GM23338 (cell line): ENCODE measurements at regions not wholly inside any gene's neighbourhood (a gene's known extent, or its start where the extent isn't known, plus 50 kb on each side); places are given as distances from the start of the nearest gene placed in this dataset.

Source experiments
- ATAC-seq: fragments of 200-7000 bp; cut with Tn5 transposase; 3 replicates; pipeline ENCODE4 v1.9.1; 2020
- DNase-seq: peaks from one replicate; pipeline ENCODE4 v3.0.0-alpha.2; 2015; ENCODE audit warnings: low spot score
- H2AFZ ChIP-seq: fragments of 200-600 bp; sonication (generic); 2 replicates; pipeline ENCODE4 v1.8.0; 2016; ENCODE audit warnings: antibody characterized with exemption, mild to moderate bottlenecking, moderate library complexity
- H3F3A ChIP-seq: fragments of 200-600 bp; sonication (generic); replicated peaks from 2 replicates; pipeline ENCODE4 v1.8.0; 2017; ENCODE audit warnings: antibody characterized with exemption, mixed run types, low read depth
- H3K27ac ChIP-seq: fragments of 200-600 bp; sonication (generic); 2 replicates; pipeline ENCODE4 v1.6.1; 2016; ENCODE audit warnings: low read depth
- H3K27me3 ChIP-seq: fragments of 200-600 bp; sonication (generic); 2 replicates; pipeline ENCODE4 v1.8.0; 2016; ENCODE audit warnings: mild to moderate bottlenecking, mixed run types, moderate library complexity; ENCODE audit not compliant: insufficient read depth
- H3K36me3 ChIP-seq: fragments of 200-600 bp; sonication (generic); 2 replicates; pipeline ENCODE4 v1.8.0; 2016; ENCODE audit warnings: mild to moderate bottlenecking; ENCODE audit not compliant: insufficient read depth
- H3K4me1 ChIP-seq: fragments of 200-600 bp; sonication (generic); 2 replicates; pipeline ENCODE4 v1.8.0; 2016; ENCODE audit warnings: mild to moderate bottlenecking, moderate library complexity; ENCODE audit not compliant: insufficient read depth
- H3K4me2 ChIP-seq: fragments of 200-600 bp; sonication (generic); 2 replicates; pipeline ENCODE4 v1.7.1; 2017; ENCODE audit warnings: mixed run types
- H3K4me3 ChIP-seq: fragments of 200-600 bp; sonication (generic); 2 replicates; pipeline ENCODE4 v1.6.1; 2016; ENCODE audit warnings: mixed run types
- H3K79me2 ChIP-seq: fragments of 200-600 bp; sonication (generic); replicated peaks from 2 replicates; pipeline ENCODE4 v1.8.0; 2017; ENCODE audit warnings: mild to moderate bottlenecking; ENCODE audit not compliant: insufficient read depth
- H3K9me2 ChIP-seq: fragments of 200-600 bp; sonication (generic); 2 replicates; pipeline ENCODE4 v1.8.0; 2017; ENCODE audit not compliant: insufficient read depth
- H4K20me1 ChIP-seq: fragments of 200-600 bp; sonication (generic); replicated peaks from 2 replicates; pipeline ENCODE4 v1.8.0; 2017; ENCODE audit warnings: mild to moderate bottlenecking; ENCODE audit not compliant: insufficient read depth
- H3K27ac Mint-ChIP-seq: 2 replicates; pipeline ENCODE4 v1.8.0; 2020; ENCODE audit warnings: inconsistent platforms, mild to moderate bottlenecking, moderate library complexity, mixed read lengths
- H3K27me3 Mint-ChIP-seq: 3 replicates; pipeline ENCODE4 v1.8.0; 2022; ENCODE audit warnings: low read depth, mild to moderate bottlenecking, moderate library complexity, mixed read lengths, inconsistent platforms; ENCODE audit not compliant: insufficient read depth, poor library complexity
- H3K36me3 Mint-ChIP-seq: 3 replicates; pipeline ENCODE4 v1.8.0; 2021; ENCODE audit warnings: low read depth, mild to moderate bottlenecking, inconsistent platforms, moderate library complexity, mixed read lengths
- H3K4me1 Mint-ChIP-seq: 3 replicates; pipeline ENCODE4 v1.8.0; 2020; ENCODE audit warnings: mild to moderate bottlenecking, inconsistent platforms, mixed read lengths
- H3K4me3 Mint-ChIP-seq: 3 replicates; pipeline ENCODE4 v1.8.0; 2021; ENCODE audit warnings: moderate library complexity, mild to moderate bottlenecking, inconsistent platforms, mixed read lengths
- H3K9me3 Mint-ChIP-seq: 3 replicates; pipeline ENCODE4 v1.8.0; 2020; ENCODE audit warnings: moderate library complexity, mild to moderate bottlenecking, inconsistent platforms, mixed read lengths
- CREB1 ChIP-seq: fragments of 250-450 bp; sonication (Bioruptor Pico); IDR thresholded peaks from 2 replicates; pipeline ENCODE4 v1.5.0; 2020; ENCODE audit warnings: low read depth, mild to moderate bottlenecking, moderate library complexity
- CTCF ChIP-seq, 2 experiments: fragments of 200-600 bp in 1 of 2; sonication (generic) in 1 of 2; conservative IDR thresholded peaks; 2 replicates each; pipeline versions ENCODE4 v1.5.1 to v1.6.1; 2016 to 2017; ENCODE audit warnings: antibody characterized with exemption in 2 of 2, low read depth in 2 of 2, mild to moderate bottlenecking in 2 of 2, moderate library complexity in 1 of 2
- ETS1 ChIP-seq: IDR thresholded peaks from 2 replicates; pipeline ENCODE4 v1.6.1; 2016; ENCODE audit warnings: antibody characterized with exemption
- EZH2 ChIP-seq: fragments of 200-600 bp; sonication (generic); IDR thresholded peaks from one replicate; pipeline ENCODE4 v1.8.0; 2017; ENCODE audit warnings: antibody characterized with exemption, mild to moderate bottlenecking, low read depth; ENCODE audit not compliant: unreplicated experiment
- EZH2phosphoT487 ChIP-seq: fragments of 200-600 bp; sonication (generic); IDR thresholded peaks from one replicate; pipeline ENCODE4 v1.8.1; 2018; ENCODE audit warnings: antibody characterized with exemption; ENCODE audit not compliant: unreplicated experiment
- JUNB ChIP-seq: IDR thresholded peaks from one replicate; pipeline ENCODE4 v1.6.1; 2016; ENCODE audit warnings: antibody characterized with exemption; ENCODE audit not compliant: unreplicated experiment
- NANOG ChIP-seq: IDR thresholded peaks from 2 replicates; pipeline ENCODE4 v1.6.1; 2016; ENCODE audit warnings: antibody characterized with exemption, borderline replicate concordance
- POLR2AphosphoS5 ChIP-seq: IDR thresholded peaks from 2 replicates; pipeline ENCODE4 v1.6.1; 2016; ENCODE audit warnings: antibody characterized with exemption, low read depth
- STAT1 ChIP-seq: IDR thresholded peaks from one replicate; pipeline ENCODE4 v1.6.1; 2016; ENCODE audit warnings: antibody characterized with exemption; ENCODE audit not compliant: unreplicated experiment
- ZNF114 ChIP-seq: fragments of 250-450 bp; sonication (Bioruptor Pico); IDR thresholded peaks from 2 replicates; pipeline ENCODE4 v1.5.0; 2020; ENCODE audit warnings: mild to moderate bottlenecking, moderate library complexity
- ZNF331 ChIP-seq: fragments of 250-450 bp; sonication (Bioruptor Pico); IDR thresholded peaks from 2 replicates; pipeline ENCODE4 v1.5.0; 2020; ENCODE audit warnings: low read depth, mild to moderate bottlenecking, moderate library complexity
- ZNF462 ChIP-seq: fragments of 250-450 bp; sonication (Bioruptor Pico); IDR thresholded peaks from 2 replicates; pipeline ENCODE4 v1.5.0; 2020; ENCODE audit warnings: mild to moderate bottlenecking, moderate library complexity

GRCh38 chr13:86355301-86355700 is 556.1 kb upstream of the SLITRK6 start:
- Histone ChIP-seq H3K4me3 (no peak overlapping the region), H3K4me2 (no peak overlapping the region), H4K20me1 (no peaks in the 10 kb centered on the region), H3K27ac (no peak overlapping the region), H2AFZ (no peak overlapping the region), H3K27me3 (no peaks in the 10 kb centered on the region), H3F3A (no peaks in the 10 kb centered on the region), H3K4me1 (0 out of 2 replicates have a peak, but pooled peaks cover 6% of the 10 kb centered on the region), H3K36me3 (no peaks in the 10 kb centered on the region), H3K79me2 (no peaks in the 10 kb centered on the region), H3K9me2 (no peaks in the 10 kb centered on the region)
- TF ChIP-seq STAT1: no peak
- DNase-seq: no peak
- no peak for ATAC-seq
- Mint-ChIP-seq H3K36me3 (no peaks in the 10 kb centered on the region), H3K27me3 (peaks cover 4% of the 10 kb centered on the region), H3K4me3 (no peak overlapping the region), H3K27ac (no peak overlapping the region; the same call in 1 of the 2 replicates), H3K9me3 (no peaks in the 10 kb centered on the region; the same call in 2 of the 3 replicates), H3K4me1 (peaks cover 7% of the 10 kb centered on the region)

GRCh38 chr13:86357106-86357505 is 557.9 kb upstream of the SLITRK6 start:
- Histone ChIP-seq H3K36me3 (no peaks in the 10 kb centered on the region), H3K79me2 (no peaks in the 10 kb centered on the region), H3F3A (no peaks in the 10 kb centered on the region), H3K9me2 (no peaks in the 10 kb centered on the region), H4K20me1 (no peaks in the 10 kb centered on the region), H3K27me3 (no peaks in the 10 kb centered on the region), H3K4me1 (0 out of 2 replicates have a peak, but pooled peaks cover 6% of the 10 kb centered on the region), H3K4me2 (no peak overlapping the region), H3K27ac (no peak overlapping the region), H3K4me3 (no peak overlapping the region), H2AFZ (no peak overlapping the region)
- Mint-ChIP-seq H3K4me3 (no peak overlapping the region), H3K9me3 (no peaks in the 10 kb centered on the region; the same call in 1 of the 3 replicates), H3K27ac (no peak overlapping the region), H3K36me3 (0 out of 3 replicates have a peak, but pooled peaks cover 2% of the 10 kb centered on the region), H3K27me3 (peaks cover 4% of the 10 kb centered on the region), H3K4me1 (peaks cover 7% of the 10 kb centered on the region)
- DNase-seq (no peak), ATAC-seq (no peak)
- TF ChIP-seq EZH2phosphoT487 (no peak), STAT1 (no peak), CREB1 (CRISPR knock-in tag) (no peak), ZNF331 (no peak), POLR2AphosphoS5 (no peak), CTCF (conservative IDR thresholded peaks at IDR 0.05; ENCODE audit: low read depth in 2 of 2) (no peak), NANOG (no peak), ZNF114 (CRISPR knock-in tag) (no peak), ZNF462 (CRISPR knock-in tag) (no peak), ETS1 (no peak), EZH2 (no peak), JUNB (no peak)
